GM21515 (cell line): ENCODE measurements at regions not wholly inside any gene's neighbourhood (a gene's known extent, or its start where the extent isn't known, plus 50 kb on each side); places are given as distances from the start of the nearest gene placed in this dataset.
"Not testable (repeated sequence)": the region's sequence is repeated elsewhere in the genome, so short reads cannot be mapped to it uniquely, and the experiment has no call there.

ENCODE experiments used
- ATAC-seq: cut with Tn5 transposase; IDR thresholded peaks from one replicate; pipeline ENCODE4 v1.9.1; 2021; ENCODE audit not compliant: unreplicated experiment

- no peak for ATAC-seq
These were observed 317.5 kb downstream of the KLF12 start for GRCh38 chr13:73816702-73817101.

- ATAC-seq = no peak
These were observed 318.4 kb downstream of the KLF12 start for GRCh38 chr13:73815796-73816195.

GRCh38 chr13:73810647-73811046 is 323.6 kb downstream of the KLF12 start:
- no peak for ATAC-seq

GRCh38 chr13:73809561-73809960 is 324.6 kb downstream of the KLF12 start:
- no peak for ATAC-seq

GRCh38 chr13:73808318-73808717 is 325.9 kb downstream of the KLF12 start:
- no peak for ATAC-seq

- ATAC-seq = not testable (repeated sequence)
These were observed 328.8 kb downstream of the KLF12 start for GRCh38 chr13:73805326-73805958.

- no peak for ATAC-seq
These were observed 330.2 kb downstream of the KLF12 start for GRCh38 chr13:73803997-73804396.

GRCh38 chr13:73800011-73800410 is 334.2 kb downstream of the KLF12 start:
- ATAC-seq = no peak

- ATAC-seq = no peak
These were observed 339.4 kb downstream of the KLF12 start for GRCh38 chr13:73794755-73795154.

GRCh38 chr13:73793361-73793760 is 340.8 kb downstream of the KLF12 start:
- no peak for ATAC-seq

GRCh38 chr13:73792796-73793195 is 341.4 kb downstream of the KLF12 start:
- ATAC-seq = no peak

GRCh38 chr13:73782450-73783449 is 351.5 kb downstream of the KLF12 start:
- ATAC-seq = no peak

GRCh38 chr13:73781384-73781783 is 352.8 kb downstream of the KLF12 start:
- no peak for ATAC-seq

GRCh38 chr13:73779881-73780280 is 354.3 kb downstream of the KLF12 start:
- no peak for ATAC-seq

GRCh38 chr13:73778242-73778864 is 355.9 kb downstream of the KLF12 start:
- no peak for ATAC-seq

- no peak for ATAC-seq
These were observed 357.1 kb downstream of the KLF12 start for GRCh38 chr13:73777134-73777533.

- ATAC-seq = no peak
These were observed 357.9 kb downstream of the KLF12 start for GRCh38 chr13:73776151-73776785.

- ATAC-seq = no peak
These were observed 361.0 kb downstream of the KLF12 start for GRCh38 chr13:73773168-73773549.

GRCh38 chr13:73772449-73773167 is 361.6 kb downstream of the KLF12 start:
- ATAC-seq = no peak

GRCh38 chr13:73767747-73768315 is 366.4 kb downstream of the KLF12 start:
- ATAC-seq = no peak
